ENCODE measurements at regions not wholly inside any gene's neighbourhood (a gene's known extent, or its start where the extent isn't known, plus 50 kb on each side); places are given as distances from the start of the nearest gene placed in this dataset.

DNA sequence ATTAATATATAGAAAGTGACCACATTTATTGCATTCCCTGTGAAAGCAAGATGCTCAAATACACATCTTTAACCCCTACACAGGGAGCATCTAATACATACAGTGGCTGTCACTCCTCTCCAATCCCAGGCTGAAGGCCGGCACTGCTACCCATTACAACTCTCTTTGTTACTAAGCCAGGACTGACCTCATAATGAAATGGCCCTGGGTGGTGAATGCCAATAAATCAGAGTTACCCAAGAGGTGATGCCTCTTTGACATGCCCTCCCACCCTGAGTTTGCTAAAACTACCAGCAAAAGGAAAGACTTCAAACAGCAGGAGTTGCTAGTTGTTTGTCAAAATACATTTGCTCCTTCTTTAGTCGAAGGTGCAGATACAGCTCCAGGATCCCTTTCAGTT lies 214.2 kb downstream of the FOXA2 start:
- DNase-seq (ENCODE audit: low read depth in 2 of 2): no peak

DNA sequence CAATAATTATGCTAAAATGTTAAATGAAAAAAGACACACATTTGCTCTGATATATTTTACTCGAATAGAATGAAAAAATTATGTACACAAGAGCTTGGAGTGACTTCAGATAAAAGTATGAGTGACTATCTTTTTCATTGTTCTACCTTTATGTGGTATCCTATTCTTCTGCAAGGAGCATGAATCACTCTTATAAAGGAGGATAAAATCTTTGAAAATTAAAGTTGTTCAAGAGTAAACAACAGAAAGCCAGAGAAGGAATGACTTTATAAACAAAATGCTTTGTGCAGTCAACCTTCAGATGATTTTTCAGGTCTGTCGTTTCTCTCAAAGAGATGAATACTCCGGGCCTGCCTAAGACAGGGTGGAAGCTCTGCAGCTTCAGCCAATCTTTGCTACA lies 215.3 kb downstream of the FOXA2 start:
- no peak for DNase-seq (ENCODE audit: low read depth in 2 of 2)

DNA sequence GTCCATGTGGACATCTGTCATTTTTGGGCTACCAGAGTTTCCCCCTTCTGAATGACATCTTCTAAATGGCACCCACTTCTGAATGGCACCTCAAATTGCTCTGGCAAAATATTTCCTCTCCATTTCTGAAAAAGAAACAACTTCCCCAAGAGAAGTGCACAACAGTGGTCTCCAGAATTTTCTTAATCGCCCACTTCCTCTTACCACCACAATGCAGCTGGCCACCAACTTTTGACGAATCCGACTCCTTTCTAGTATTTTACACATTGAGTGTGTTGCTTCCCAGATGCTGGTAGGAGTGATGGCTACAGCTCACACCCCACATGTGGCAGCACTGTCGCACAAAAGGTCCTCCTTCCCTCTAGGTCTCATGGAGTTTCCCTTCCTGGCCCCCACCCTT lies 216.1 kb downstream of the FOXA2 start:
- DNase-seq (ENCODE audit: low read depth in 2 of 2): no peak

DNA sequence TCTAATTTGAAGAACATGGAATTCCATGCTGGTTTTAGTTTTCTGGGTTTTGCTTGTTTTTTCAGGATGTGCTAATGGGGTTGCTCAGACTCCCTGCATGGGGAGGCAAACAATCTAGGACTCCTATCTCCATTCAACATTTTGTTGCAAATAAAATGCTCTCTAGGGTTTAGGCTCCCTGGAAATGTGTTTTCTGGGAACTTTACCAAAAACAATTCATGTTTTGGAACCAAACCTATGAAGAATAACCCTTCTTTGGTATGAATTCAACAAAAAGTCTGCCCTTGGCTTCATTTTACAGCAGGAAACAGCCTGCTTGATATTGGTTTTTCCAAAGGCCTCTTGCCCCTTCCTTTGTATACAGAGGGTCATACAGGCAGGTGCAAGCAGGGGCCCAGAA lies 217.7 kb downstream of the FOXA2 start:
- DNase-seq (ENCODE audit: low read depth in 2 of 2): no peak

DNA sequence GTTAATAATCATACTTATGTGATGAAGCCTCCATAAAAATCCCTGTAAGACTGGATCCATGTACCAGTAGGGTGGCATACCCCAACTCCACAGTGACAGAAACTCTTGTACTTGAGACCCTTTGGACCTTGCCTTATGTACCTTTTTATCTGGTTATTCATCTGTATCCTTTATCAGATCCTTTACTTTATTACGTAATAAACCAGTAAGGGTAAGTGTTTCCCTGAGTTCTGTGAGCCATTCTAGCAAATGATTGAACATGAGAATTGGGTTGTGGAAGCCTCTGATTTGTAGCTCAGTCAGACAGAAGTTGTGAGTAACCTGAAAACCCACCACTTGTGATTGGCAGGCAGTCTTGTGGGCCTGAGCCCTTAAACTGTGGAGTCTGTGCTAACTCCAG lies 229.7 kb downstream of the FOXA2 start:
- no peak for DNase-seq (ENCODE audit: low read depth in 2 of 2)

DNA sequence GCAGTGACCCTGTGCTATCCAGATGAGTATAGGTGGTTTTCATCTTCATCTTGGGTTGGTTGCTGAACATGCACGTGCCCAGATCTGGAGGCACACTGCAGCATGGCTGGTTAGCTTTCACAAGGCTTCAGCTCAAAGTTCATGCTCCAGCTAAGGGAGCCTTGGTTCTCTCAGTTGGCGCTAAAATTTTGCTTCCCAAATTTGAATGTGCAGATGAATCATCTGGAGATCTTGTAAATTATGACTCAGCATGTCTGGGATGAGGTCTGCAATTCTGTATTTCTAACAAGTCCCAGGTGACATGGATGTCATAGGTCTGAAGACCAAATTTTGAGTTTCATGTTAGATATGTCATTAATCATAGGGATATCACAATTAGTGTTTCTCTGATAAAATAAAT lies 230.8 kb downstream of the FOXA2 start:
- no peak for DNase-seq (ENCODE audit: low read depth in 2 of 2)

DNA sequence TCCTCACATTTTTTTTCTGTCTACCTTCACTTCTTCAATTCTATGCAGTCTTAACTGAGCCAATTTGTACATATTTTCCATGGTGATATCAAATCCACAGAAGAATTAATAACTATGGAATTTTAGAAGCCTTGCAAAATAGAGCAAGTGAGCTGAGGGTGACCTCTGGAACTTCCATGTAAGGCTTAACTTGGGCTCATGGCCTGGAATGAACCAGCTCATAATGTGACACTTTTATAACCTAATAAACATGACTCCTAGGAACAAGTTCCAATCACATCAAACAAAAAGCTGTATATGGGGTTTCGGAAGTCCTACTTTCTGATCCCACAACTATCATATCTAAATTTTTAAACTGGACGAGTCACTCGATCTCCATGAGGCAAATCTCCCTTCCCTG lies 232.4 kb downstream of the FOXA2 start:
- no peak for DNase-seq (ENCODE audit: low read depth in 2 of 2)

DNA sequence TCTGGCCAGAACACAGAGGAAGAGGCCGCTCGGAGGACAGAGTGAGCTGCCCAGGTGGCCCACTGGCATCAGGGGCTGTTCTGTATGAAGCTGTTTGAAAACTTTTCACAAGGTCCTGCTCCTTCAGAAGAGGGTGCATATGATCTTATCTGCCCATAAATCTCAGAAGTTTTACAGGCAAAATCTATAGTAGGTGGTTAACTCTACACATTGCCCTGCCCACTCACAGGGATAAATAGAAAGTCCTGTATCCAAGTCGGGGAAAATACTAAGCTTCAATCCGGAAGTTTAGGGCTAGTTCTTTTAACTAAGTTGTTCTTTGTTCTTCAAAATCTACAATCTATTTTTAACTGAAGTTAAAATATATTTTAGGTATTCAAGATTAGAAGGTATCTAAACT lies 233.7 kb downstream of the FOXA2 start:
- DNase-seq (ENCODE audit: low read depth in 2 of 2): no peak

DNA sequence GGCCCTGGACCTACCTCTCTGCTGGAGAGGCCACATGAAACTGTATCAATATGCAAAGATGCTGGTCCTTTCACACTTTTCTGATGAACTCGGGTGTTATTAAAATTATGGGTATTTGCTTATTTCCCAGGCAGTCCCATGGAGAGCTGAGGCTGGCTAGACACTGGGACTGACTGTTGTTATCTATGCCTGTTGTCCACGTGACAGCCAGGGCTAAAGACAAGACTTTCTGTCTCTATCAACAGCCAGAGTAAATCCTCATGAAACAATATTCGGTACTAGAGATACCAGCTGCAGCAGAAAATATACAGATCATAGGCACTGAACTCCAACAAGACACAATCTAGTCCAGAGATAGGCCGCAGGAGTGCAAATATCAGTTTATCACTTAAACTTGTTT lies 236.4 kb downstream of the FOXA2 start:
- DNase-seq (ENCODE audit: low read depth in 2 of 2): no peak

DNA sequence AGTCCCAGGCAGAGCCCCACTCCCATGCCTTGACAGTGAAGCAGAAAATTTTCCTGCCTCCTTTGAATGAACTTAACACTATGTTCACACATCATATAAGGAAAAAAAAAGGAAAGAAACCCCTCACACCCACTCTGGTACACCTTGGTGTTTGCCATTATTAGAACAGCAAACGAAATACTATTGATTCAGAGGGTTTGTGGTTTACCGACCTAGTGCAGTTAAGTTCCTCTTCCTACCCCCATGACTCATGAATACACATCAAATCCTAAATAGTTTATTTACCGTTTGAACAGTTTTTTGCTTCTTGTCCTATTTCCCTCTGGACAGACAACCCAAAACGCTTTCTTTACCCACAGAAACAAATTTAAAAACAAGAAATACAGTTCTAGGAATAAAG lies 237.7 kb downstream of the FOXA2 start:
- no peak for DNase-seq (ENCODE audit: low read depth in 2 of 2)

DNA sequence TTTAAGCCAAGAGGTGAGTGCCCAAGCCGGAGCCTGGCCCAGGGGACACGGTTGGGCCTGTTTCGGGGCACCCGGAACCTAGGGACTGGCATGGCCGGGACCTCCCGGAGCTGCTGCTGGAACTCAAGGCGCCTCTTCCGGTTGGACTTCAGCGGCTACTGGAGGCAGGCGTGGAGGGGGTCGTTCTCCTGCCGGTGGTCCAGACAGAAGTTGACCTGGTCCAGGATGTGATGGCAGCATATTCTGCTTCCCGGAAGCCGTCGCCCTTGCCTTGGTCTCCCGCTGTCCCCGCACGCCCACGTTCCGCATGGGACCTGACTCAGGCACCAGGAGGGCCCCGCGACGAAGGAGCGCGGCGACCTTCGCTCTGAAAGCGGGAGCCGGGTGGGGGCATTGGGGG lies 240.8 kb downstream of the FOXA2 start:
- DNase-seq (ENCODE audit: low read depth in 2 of 2): no peak

DNA sequence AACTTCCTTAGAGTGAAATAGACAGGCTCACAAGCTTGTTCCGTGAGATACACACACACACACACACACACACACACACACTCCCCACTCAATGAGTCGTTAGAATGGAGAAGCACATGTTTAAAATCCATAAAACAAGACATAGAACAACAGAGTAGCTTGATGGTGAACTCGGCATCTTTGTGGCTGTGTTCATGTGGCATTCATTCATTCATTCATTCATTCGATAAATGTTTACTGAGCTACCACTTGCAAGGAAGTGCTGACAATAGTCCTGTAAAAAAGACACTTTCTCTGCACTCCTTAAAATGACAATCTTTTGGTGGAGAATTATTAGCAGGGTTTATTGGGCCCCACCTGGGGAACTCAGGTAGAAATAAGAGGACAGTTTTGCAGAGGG lies 242.0 kb downstream of the FOXA2 start:
- no peak for DNase-seq (ENCODE audit: low read depth in 2 of 2)

DNA sequence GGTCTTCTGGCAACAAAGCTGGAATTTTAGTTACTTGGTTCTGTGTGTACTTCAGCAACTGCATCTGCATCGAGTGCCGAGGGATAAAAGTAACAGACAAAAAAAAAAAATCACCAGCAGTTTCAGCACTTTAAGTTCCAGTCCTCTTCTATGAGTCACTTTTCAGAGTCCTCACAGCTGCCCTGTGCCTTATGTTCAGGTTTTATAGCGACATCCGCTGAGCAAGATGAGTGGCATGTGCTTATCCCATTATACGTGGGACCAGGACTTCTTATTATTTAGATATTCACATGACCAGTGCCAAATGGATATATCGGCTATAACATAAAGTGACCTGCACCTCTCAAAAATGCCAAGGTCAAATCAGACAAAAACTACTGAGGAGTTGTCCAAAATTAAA lies 242.9 kb downstream of the FOXA2 start:
- DNase-seq (ENCODE audit: low read depth in 2 of 2): no peak

DNA sequence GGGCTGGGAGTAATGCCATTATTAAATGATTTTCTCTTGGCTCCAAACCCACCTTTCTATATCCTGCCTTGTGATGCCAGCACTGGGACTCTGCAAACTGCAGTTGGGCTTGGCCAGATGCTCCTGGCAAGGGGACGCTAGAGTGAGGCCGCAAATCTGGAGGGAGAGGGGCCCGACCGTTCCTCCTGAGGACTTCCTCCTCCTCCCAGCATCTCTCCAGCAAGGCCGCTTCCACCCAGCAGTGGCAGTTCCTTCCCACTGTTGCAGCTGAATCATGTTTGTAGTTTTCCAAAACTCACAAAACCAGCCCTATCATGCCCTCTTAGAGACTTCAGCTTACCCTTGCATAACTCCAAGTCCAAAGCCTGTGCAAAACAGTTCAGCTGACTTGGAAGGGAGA lies 244.4 kb downstream of the FOXA2 start:
- no peak for DNase-seq (ENCODE audit: low read depth in 2 of 2)

DNA sequence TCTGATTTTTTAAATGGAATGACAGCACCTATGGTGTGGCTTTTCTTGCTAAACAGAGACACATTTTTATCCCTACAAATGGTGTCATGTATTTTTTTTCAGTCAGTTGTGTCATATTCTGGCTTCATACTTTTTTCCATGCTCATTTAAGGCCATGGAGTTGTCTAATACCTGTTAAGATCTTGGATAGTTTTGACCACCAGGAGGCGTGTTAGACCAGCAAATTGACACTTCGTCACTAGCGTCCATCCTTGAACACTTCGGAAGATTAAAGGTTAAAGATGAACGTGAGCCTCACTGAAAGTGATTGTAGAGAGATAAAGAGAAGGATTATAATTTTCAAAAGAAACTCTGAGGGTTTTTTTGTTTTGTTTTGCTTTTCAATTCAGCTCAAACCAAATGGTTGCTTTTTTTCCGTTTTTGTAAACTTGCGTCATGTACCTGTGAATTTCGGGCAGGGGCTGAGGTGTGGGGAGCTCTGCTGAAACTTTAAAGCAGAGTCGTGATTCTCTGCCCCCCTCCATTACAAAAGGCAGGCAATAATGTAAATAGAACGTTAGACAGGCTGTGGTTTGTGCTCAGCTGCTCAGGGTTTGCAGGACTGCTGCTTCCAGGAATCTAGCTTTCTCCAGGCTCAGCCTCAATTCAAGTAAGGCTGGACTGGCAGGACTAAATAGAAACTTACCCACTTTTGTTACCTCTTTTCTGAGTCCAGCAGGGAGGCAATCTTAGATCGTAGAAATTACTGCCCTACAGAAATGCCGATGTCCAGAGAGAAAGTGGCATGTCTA lies 245.1 kb downstream of the FOXA2 start:
- peak; percentile 10 to 15 for DNase-seq (ENCODE audit: low read depth in 2 of 2)

DNA sequence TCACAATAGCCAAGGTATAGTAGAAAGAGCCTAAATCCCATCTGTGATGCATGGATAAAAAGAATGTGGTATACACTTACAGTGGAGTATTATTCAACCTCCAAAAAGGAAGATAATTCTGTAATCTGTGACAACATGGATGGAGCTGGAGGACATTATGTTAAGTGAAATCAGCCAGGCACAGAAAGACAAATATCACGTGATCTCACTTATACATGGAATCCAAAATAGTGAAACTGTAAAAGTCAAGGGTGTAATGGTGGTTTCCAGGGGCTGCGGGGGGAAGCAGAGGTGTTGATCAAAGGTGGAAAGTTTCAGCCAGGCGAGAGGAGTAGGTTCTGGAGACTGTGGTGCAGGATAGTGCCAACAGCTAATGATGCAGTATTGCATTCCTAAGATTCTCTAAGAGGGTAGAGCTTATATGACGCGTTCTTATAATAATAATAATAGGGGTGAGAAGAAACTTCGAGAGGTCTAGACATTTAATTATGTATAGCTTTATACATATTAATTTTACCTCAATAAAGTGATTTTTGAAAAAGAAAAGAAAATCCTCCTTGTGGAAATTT lies 246.1 kb downstream of the FOXA2 start:
- DNase-seq (ENCODE audit: low read depth in 2 of 2): no peak

DNA sequence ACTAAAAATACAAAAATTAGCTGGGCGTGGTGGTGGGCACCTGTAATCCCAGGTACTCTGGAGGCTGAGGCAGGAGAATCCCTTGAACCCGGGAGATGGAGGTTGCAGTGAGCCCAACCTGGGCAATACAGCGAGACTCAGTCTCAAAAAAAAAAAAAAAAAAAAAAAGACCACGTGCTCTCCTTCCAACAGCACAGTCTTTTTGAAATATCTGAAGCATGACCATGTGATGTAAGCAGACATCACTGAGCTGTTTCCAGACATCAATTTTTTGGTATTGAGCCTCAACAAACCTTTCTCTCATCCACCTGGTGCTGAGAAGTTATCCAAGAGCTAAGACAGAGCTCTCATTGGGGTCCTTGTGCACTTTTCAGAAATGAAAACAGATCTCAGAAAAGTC lies 249.2 kb downstream of the FOXA2 start:
- no peak for DNase-seq (ENCODE audit: low read depth in 2 of 2)

DNA sequence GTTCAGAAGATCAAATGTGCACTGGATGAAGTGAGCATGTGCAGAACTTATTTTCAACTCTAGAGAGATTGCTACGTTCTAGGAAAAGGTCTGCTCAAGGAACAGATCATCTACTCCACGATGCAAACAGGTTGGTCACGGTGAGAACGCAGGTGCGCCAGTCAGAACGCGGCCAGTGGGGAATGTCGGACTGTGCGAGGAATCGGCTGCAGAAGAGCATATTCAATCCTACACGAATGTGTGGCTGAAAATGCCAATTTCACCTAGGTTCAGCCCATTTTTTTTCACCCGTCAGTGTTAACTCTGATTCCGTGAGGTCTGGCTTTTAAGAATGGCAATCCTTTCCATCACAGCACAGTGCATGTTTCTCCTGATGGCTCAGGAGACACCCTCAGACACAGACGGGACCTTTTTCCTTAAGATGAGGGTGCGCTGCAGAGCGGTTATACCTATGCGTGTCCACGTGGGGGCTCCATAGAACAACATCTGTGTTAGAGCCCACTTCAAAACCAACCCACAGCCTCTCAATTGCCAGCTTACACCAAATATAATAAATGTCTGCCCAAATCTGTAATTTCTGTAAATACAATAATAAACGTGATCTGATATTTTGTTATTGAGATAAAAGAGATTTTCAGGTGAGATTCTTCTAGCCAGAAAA lies 250.4 kb downstream of the FOXA2 start:
- peak in 1 of 2 experiments; percentile 12 for DNase-seq (ENCODE audit: low read depth in 2 of 2)

DNA sequence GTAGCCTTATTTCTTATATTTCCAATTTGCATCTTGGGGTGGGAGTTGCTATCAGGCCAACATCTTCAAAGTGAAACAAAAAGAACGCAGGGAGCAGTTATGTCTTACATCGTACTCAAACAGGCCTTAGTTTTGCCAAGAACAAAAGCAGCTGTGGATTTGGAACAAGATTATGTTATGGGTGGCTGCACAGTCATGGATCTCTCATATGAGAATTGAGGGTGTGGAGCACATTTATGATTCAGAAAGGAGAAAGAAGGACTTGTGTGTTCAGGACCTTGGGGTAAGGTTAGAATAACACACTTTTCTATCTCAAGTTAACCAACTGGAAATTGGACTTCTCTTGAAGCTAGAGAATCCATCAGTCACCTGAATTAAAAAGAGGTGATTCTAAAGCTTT lies 259.9 kb downstream of the FOXA2 start:
- no peak for DNase-seq (ENCODE audit: low read depth in 2 of 2)

DNA sequence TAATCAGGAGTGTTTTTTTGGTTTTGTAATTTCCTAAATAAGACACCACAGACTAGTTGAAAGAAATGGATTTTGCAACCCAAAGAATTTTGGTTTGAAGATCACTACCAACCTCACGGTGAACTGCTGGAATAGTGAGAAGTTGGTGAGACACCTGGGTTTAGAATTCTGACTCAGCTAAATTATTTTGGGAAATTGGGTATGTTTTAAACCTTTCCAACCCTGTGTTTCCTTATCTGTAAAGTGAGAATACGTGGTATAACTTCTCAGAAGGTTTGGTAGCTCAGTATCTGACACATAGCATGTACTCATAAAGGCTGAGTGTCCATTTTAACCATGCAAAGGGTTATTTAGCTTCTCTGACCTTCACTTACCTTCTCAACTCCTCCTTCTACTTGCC lies 261.9 kb downstream of the FOXA2 start:
- DNase-seq (ENCODE audit: low read depth in 2 of 2): no peak

DNA sequence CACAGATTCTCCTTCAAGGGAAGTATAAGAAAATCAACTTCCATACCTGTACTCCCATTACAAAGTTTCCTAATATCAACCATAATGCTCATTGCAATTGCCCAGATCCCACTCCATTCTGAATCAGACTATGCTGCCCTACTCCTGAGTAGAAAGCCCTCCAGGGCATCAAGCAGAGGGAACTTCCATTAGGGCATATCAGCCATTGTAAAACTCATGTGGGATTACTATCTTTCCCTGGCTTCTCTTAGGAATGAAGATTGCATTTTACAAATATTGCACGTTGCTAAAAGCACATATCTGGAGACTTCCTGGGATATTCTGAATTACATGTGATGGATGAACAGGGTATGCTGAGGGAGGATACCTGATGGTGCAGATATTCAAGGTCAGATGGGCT lies 263.2 kb downstream of the FOXA2 start:
- DNase-seq (ENCODE audit: low read depth in 2 of 2): no peak

DNA sequence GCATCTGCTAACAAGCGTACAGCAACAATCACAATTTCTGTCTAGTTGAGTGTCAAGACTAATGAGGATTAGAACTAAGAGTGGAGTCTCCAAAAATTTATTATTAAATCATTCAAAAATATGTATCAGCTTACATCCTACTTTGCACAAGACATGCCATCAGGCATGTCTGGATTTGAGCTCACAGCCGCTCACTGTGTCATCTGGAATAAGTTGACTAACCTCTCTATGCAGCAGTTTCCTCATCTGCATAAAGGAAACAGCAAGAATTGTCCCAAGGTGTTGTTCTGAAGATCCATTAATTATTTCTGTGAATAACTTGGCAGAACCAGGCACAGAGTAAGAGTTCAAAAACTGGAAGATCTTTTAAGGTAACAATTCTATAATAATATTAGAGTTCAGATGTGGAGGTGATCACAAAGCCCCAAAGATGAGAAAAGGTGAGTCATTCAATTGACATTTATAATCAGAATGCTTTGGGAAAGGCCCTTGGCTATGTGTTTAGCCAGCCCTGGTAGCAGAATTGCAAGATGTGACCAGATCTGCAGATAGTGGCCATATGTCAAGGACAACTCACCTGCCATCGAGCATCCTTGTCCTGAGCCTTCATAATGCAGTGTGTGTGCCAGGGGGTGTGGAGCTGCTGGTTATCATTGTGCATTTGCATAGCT lies 264.0 kb downstream of the FOXA2 start:
- no peak for DNase-seq (ENCODE audit: low read depth in 2 of 2)

DNA sequence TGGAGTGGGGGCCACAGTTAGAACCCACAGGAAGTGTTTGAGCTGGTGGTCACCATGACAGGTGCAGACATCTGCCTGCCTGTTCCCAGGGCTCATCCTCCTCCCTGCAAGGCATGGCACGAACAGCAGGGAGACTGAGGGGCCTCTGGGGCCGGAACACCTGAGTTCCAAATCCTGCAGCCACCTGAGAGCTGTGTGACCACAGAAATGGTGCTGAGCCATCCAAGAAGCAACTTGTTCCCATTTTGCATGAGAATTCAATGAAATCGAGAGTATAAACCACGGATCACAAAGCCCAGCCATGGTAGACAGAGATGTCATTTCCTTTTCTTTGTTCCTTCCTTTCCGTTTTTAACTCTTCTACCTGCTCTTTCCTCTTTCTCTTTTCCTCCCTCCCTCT lies 268.6 kb downstream of the FOXA2 start:
- DNase-seq (ENCODE audit: low read depth in 2 of 2): no peak
